ENCODE measurements at regions not wholly inside any gene's neighbourhood (a gene's known extent, or its start where the extent isn't known, plus 50 kb on each side); places are given as distances from the start of the nearest gene placed in this dataset.

DNA sequence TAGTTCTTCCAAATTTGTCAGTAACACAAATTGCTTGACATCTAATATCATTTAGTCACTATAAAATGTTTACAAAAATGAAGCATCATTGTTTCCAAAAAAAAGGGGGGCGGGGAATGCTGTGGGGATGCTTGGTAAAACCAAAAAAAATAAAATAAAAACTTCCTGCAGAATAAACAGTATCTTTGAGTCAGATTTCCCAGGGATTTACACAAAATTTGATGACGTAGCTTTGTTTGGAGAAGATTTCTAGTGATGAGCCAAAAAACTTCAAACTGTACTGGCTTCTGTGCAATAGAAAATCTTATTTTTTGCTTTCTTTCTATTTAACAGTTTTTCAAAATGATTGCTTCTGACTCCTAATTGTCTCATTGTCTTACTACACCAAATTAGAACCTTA, 80.0 kb downstream of the MZT1 start:
- TF ChIP-seq, protein P1, sequence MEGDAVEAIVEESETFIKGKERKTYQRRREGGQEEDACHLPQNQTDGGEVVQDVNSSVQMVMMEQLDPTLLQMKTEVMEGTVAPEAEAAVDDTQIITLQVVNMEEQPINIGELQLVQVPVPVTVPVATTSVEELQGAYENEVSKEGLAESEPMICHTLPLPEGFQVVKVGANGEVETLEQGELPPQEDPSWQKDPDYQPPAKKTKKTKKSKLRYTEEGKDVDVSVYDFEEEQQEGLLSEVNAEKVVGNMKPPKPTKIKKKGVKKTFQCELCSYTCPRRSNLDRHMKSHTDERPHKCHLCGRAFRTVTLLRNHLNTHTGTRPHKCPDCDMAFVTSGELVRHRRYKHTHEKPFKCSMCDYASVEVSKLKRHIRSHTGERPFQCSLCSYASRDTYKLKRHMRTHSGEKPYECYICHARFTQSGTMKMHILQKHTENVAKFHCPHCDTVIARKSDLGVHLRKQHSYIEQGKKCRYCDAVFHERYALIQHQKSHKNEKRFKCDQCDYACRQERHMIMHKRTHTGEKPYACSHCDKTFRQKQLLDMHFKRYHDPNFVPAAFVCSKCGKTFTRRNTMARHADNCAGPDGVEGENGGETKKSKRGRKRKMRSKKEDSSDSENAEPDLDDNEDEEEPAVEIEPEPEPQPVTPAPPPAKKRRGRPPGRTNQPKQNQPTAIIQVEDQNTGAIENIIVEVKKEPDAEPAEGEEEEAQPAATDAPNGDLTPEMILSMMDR (IDR thresholded peaks at IDR 0.05), result no peak
- TF ChIP-seq RCOR1 (IDR thresholded peaks at IDR 0.05; ENCODE audit: low read length) (no peak), GABPA (IDR thresholded peaks at IDR 0.05; ENCODE audit: low read depth) (no peak), YY1 (IDR thresholded peaks at IDR 0.05; ENCODE audit: low read depth) (no peak)

Measured in SK-N-SH (cell line).